Natural killer cell (primary cell): ENCODE measurements at regions not wholly inside any gene's neighbourhood (a gene's known extent, or its start where the extent isn't known, plus 50 kb on each side); places are given as distances from the start of the nearest gene placed in this dataset.

Experiments used
- ATAC-seq, 3 donors: fragments of 150-1000 bp in 2 of 3; fragments of 200-7000 bp in 1 of 3; cut with Tn5 transposase; 1 replicate in 1 of 3; 2 replicates in 2 of 3; pipeline ENCODE4 v1.10.0; 2021; ENCODE audit warnings: mild to moderate bottlenecking in 2 of 3, moderate library complexity in 2 of 3
- DNase-seq, 2 donors: peaks; one replicate each; pipeline versions ENCODE4 v3.0.0 to v3.0.0-alpha.2; 2013 to 2021; ENCODE audit warnings: mixed read lengths in 1 of 2
- H3K27ac ChIP-seq: one replicate; pipeline ENCODE4 v1.5.1; 2013; ENCODE audit warnings: mild to moderate bottlenecking, low read length
- H3K27me3 ChIP-seq: one replicate; pipeline ENCODE4 v1.6.1; 2013; ENCODE audit warnings: low read length; ENCODE audit not compliant: control insufficient read depth, insufficient read depth
- H3K36me3 ChIP-seq: one replicate; pipeline ENCODE4 v1.6.1; 2013; ENCODE audit warnings: low read length; ENCODE audit not compliant: control insufficient read depth, insufficient read depth
- H3K4me1 ChIP-seq: one replicate; pipeline ENCODE4 v1.6.1; 2013; ENCODE audit warnings: low read length; ENCODE audit not compliant: control insufficient read depth, insufficient read depth
- H3K4me3 ChIP-seq: one replicate; pipeline ENCODE4 v1.5.1; 2013; ENCODE audit warnings: low read length
- H3K9me3 ChIP-seq: one replicate; pipeline ENCODE4 v1.6.1; 2013; ENCODE audit warnings: low read length; ENCODE audit not compliant: control insufficient read depth, insufficient read depth
- H3K27ac Mint-ChIP-seq, 2 donors: one replicate each; pipeline ENCODE4 v1.8.0; 2022; ENCODE audit warnings: mild to moderate bottlenecking in 2 of 2, mixed read lengths in 2 of 2, moderate library complexity in 1 of 2
- H3K27me3 Mint-ChIP-seq, 2 donors: one replicate each; pipeline ENCODE4 v1.8.0; 2022; ENCODE audit warnings: low read depth in 2 of 2, mixed read lengths in 2 of 2
- H3K36me3 Mint-ChIP-seq: one replicate; pipeline ENCODE4 v1.8.0; 2022; ENCODE audit warnings: mixed read lengths
- H3K4me1 Mint-ChIP-seq, 2 donors: one replicate each; pipeline ENCODE4 v1.8.0; 2022; ENCODE audit warnings: mixed read lengths in 2 of 2
- H3K4me3 Mint-ChIP-seq: one replicate; pipeline ENCODE4 v1.8.0; 2022; ENCODE audit warnings: mild to moderate bottlenecking, moderate library complexity, mixed read lengths
- H3K9me3 Mint-ChIP-seq, 2 donors: one replicate each; pipeline ENCODE4 v1.8.0; 2022; ENCODE audit warnings: mixed read lengths in 2 of 2
- CTCF ChIP-seq: fragments of 200-600 bp; IDR thresholded peaks from one replicate; pipeline ENCODE4 v1.8.0; 2022; ENCODE audit warnings: antibody characterized with exemption
- WGBS: methylation state at CpG from one replicate; pipeline ENCODE4 v1.1.7; 2013; ENCODE audit warnings: missing lambda C conversion rate; ENCODE audit not compliant: insufficient coverage; 5-methylcytosine and 5-hydroxymethylcytosine counted together
- intact Hi-C: fragments of 100-400 bp; cut with micrococcal nuclease; formaldehyde crosslinking; loops from one replicate; pipeline ENCODE4 v1.14.2; 2022

- Histone ChIP-seq H3K36me3 (no peaks in the 10 kb centered on the region), H3K9me3 (no peaks in the 10 kb centered on the region), H3K4me3 (no peak overlapping the region), H3K4me1 (no peaks in the 10 kb centered on the region), H3K27ac (no peak overlapping the region), H3K27me3 (no peaks in the 10 kb centered on the region)
- no peak for DNase-seq
- WGBS, result 66% methylated on average over 10 of the region's 10 CpGs
- H3K4me3 Mint-ChIP-seq, result no peak overlapping the region
- peaks cover 0 to 2% of the 10 kb centered on the region in 2 donors for H3K9me3 Mint-ChIP-seq
- intact Hi-C loops, result no loop called here
- peaks cover 0 to 10% of the 10 kb centered on the region in 2 donors for H3K27me3 Mint-ChIP-seq
- TF ChIP-seq CTCF, result no peak
- H3K27ac Mint-ChIP-seq, result no peak overlapping the region
- no peaks in the 10 kb centered on the region for H3K4me1 Mint-ChIP-seq
- no peak for ATAC-seq
- no peaks in the 10 kb centered on the region for H3K36me3 Mint-ChIP-seq
Observed at GRCh38 chr18:55096263-55096951, 137.1 kb upstream of the CCDC68 start.

- no peak for TF ChIP-seq CTCF
- no peaks in the 10 kb centered on the region for H3K27me3 ChIP-seq
- no peak overlapping the region for H3K27ac ChIP-seq
- Mint-ChIP-seq H3K9me3 (peaks cover 0 to 2% of the 10 kb centered on the region in 2 donors), H3K27me3 (peaks cover 0 to 10% of the 10 kb centered on the region in 2 donors), H3K27ac (no peak overlapping the region), H3K36me3 (no peaks in the 10 kb centered on the region), H3K4me1 (no peaks in the 10 kb centered on the region), H3K4me3 (no peak overlapping the region)
- H3K4me3 ChIP-seq, result no peak overlapping the region
- no peaks in the 10 kb centered on the region for H3K4me1 ChIP-seq
- H3K36me3 ChIP-seq, result no peaks in the 10 kb centered on the region
- DNase-seq (no peak), ATAC-seq (no peak)
- no peaks in the 10 kb centered on the region for H3K9me3 ChIP-seq
- intact Hi-C loops, result no loop called here
- 77% methylated on average over 3 of the region's 3 CpGs for WGBS
Observed at GRCh38 chr18:55095584-55095983, 136.3 kb upstream of the CCDC68 start.

GRCh38 chr18:55093808-55094207 lies 134.5 kb upstream of the CCDC68 start:
- Histone ChIP-seq H3K9me3 (no peaks in the 10 kb centered on the region), H3K4me1 (no peaks in the 10 kb centered on the region), H3K36me3 (no peaks in the 10 kb centered on the region), H3K27me3 (no peaks in the 10 kb centered on the region), H3K27ac (no peak overlapping the region), H3K4me3 (no peak overlapping the region)
- H3K36me3 Mint-ChIP-seq, result no peaks in the 10 kb centered on the region
- DNase-seq (no peak), ATAC-seq (no peak)
- no peak for TF ChIP-seq CTCF
- H3K9me3 Mint-ChIP-seq, result peaks cover 0 to 2% of the 10 kb centered on the region in 2 donors
- H3K4me1 Mint-ChIP-seq, result no peaks in the 10 kb centered on the region
- H3K27ac Mint-ChIP-seq, result no peak overlapping the region
- H3K27me3 Mint-ChIP-seq, result peaks cover 0 to 10% of the 10 kb centered on the region in 2 donors
- intact Hi-C loops, result no loop called here
- H3K4me3 Mint-ChIP-seq, result no peak overlapping the region

GRCh38 chr18:55093295-55093694 lies 134.0 kb upstream of the CCDC68 start:
- ATAC-seq (no peak), DNase-seq (no peak)
- Mint-ChIP-seq H3K27me3 (peaks cover 0 to 10% of the 10 kb centered on the region in 2 donors), H3K9me3 (peaks cover 0 to 2% of the 10 kb centered on the region in 2 donors), H3K4me3 (no peak overlapping the region), H3K27ac (no peak overlapping the region), H3K36me3 (no peaks in the 10 kb centered on the region), H3K4me1 (no peaks in the 10 kb centered on the region)
- TF ChIP-seq CTCF, result no peak
- Histone ChIP-seq H3K27ac (no peak overlapping the region), H3K9me3 (no peaks in the 10 kb centered on the region), H3K36me3 (no peaks in the 10 kb centered on the region), H3K4me1 (no peaks in the 10 kb centered on the region), H3K27me3 (no peaks in the 10 kb centered on the region), H3K4me3 (no peak overlapping the region)
- intact Hi-C loops, result no loop called here
